ENCODE measurements at regions not wholly inside any gene's neighbourhood (a gene's known extent, or its start where the extent isn't known, plus 50 kb on each side); places are given as distances from the start of the nearest gene placed in this dataset.

GRCh38 chr18:22682720-22683119 is 250.4 kb upstream of the RBBP8 start:
- no peak for DNase-seq (ENCODE audit: low spot score in 2 of 2)
- TF ChIP-seq POLR2A (IDR thresholded peaks at IDR 0.05) (no peak), CTCF (IDR thresholded peaks at IDR 0.05) (no peak)
- WGBS, 2 donors: 23 to 32% methylated on average over 1 of the region's 1 CpG
- H3K4me3 ChIP-seq (ENCODE audit: low read depth, poor library complexity, severe bottlenecking): no peak overlapping the region
- intact Hi-C loops (cut with DNase I; ENCODE audit: low total_unique reads): no loop called here

- WGBS, 2 donors: 13 to 16% methylated on average over 9 of the region's 9 CpGs
- H3K4me3 ChIP-seq (ENCODE audit: low read depth, poor library complexity, severe bottlenecking): no peak overlapping the region
- intact Hi-C loops (cut with DNase I; ENCODE audit: low total_unique reads): no loop called here
- no peak for DNase-seq (ENCODE audit: low spot score in 2 of 2)
- TF ChIP-seq CTCF (IDR thresholded peaks at IDR 0.05) (no peak), POLR2A (IDR thresholded peaks at IDR 0.05) (no peak)
Measured at GRCh38 chr18:22683196-22683676, 249.9 kb upstream of the RBBP8 start.

GRCh38 chr18:22683786-22684185 is 249.3 kb upstream of the RBBP8 start:
- 74 to 84% methylated on average over 2 of the region's 2 CpGs for WGBS, 2 donors
- no peak for DNase-seq (ENCODE audit: low spot score in 2 of 2)
- no peak overlapping the region for H3K4me3 ChIP-seq (ENCODE audit: low read depth, poor library complexity, severe bottlenecking)
- no peak for TF ChIP-seq POLR2A (IDR thresholded peaks at IDR 0.05)
- TF ChIP-seq CTCF (IDR thresholded peaks at IDR 0.05): no peak
- intact Hi-C loops (cut with DNase I; ENCODE audit: low total_unique reads): no loop called here

- DNase-seq (ENCODE audit: low spot score in 2 of 2): no peak
- intact Hi-C loops (cut with DNase I; ENCODE audit: low total_unique reads): no loop called here
- no peak for TF ChIP-seq CTCF (IDR thresholded peaks at IDR 0.05)
- TF ChIP-seq POLR2A (IDR thresholded peaks at IDR 0.05): no peak
- no peak overlapping the region for H3K4me3 ChIP-seq (ENCODE audit: low read depth, poor library complexity, severe bottlenecking)
- WGBS, 2 donors: 91 to 96% methylated on average over 2 of the region's 2 CpGs
Measured at GRCh38 chr18:22684268-22684667, 248.9 kb upstream of the RBBP8 start.

GRCh38 chr18:22685788-22686187 is 247.3 kb upstream of the RBBP8 start:
- TF ChIP-seq CTCF (IDR thresholded peaks at IDR 0.05) (no peak), POLR2A (IDR thresholded peaks at IDR 0.05) (no peak)
- H3K4me3 ChIP-seq (ENCODE audit: low read depth, poor library complexity, severe bottlenecking): no peak overlapping the region
- 91 to 94% methylated on average over 2 of the region's 2 CpGs for WGBS, 2 donors
- intact Hi-C loops (cut with DNase I; ENCODE audit: low total_unique reads): no loop called here
- no peak for DNase-seq (ENCODE audit: low spot score in 2 of 2)

Measured in lower leg skin (tissue), 4 donors.